ENCODE measurements at regions not wholly inside any gene's neighbourhood (a gene's known extent, or its start where the extent isn't known, plus 50 kb on each side); places are given as distances from the start of the nearest gene placed in this dataset.

DNA sequence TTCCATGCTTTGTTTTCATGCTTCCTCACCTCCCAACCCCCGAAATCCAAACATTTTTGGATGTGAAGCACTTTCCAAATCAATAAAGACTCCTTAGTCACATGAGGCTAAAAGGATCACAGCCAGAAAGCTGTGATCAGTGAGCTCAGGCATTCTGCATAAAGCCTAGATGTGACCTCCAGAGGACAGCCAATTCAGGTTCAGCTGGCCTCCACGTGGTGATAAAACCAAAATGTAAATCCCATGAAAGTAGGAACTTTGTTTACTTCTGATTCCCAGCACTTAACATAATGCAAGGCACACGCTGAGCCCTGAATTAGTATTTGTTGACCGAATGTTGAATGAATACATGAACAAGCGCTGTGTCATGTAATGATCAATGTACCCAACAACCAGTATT lies 249.5 kb upstream of the EOMES start:
- Histone ChIP-seq H3K9me3 (ENCODE audit: insufficient read depth, low read length, severe bottlenecking) (peaks cover 4% of the 10 kb centered on the region), H3K4me2 (ENCODE audit: insufficient read depth, low read length) (no peak overlapping the region), H4K20me1 (ENCODE audit: insufficient read depth, low read length) (no peaks in the 10 kb centered on the region), H3K36me3 (ENCODE audit: insufficient read depth, low read length) (no peaks in the 10 kb centered on the region), H2AFZ (ENCODE audit: low read depth, low read length) (no peak overlapping the region), H3K4me1 (ENCODE audit: insufficient read depth, low read length) (no peaks in the 10 kb centered on the region), H3K27me3 (ENCODE audit: insufficient read depth, low read length, poor library complexity) (no peaks in the 10 kb centered on the region), H3K9ac (ENCODE audit: low read depth, low read length) (no peak overlapping the region), H3K79me2 (ENCODE audit: insufficient read depth, low read length) (no peaks in the 10 kb centered on the region), H3K27ac (ENCODE audit: low read length) (no peak overlapping the region), H3K4me3 (ENCODE audit: low read depth in 1 of 2, low read length in 2 of 2) (no peak overlapping the region)
- TF ChIP-seq, protein P1, sequence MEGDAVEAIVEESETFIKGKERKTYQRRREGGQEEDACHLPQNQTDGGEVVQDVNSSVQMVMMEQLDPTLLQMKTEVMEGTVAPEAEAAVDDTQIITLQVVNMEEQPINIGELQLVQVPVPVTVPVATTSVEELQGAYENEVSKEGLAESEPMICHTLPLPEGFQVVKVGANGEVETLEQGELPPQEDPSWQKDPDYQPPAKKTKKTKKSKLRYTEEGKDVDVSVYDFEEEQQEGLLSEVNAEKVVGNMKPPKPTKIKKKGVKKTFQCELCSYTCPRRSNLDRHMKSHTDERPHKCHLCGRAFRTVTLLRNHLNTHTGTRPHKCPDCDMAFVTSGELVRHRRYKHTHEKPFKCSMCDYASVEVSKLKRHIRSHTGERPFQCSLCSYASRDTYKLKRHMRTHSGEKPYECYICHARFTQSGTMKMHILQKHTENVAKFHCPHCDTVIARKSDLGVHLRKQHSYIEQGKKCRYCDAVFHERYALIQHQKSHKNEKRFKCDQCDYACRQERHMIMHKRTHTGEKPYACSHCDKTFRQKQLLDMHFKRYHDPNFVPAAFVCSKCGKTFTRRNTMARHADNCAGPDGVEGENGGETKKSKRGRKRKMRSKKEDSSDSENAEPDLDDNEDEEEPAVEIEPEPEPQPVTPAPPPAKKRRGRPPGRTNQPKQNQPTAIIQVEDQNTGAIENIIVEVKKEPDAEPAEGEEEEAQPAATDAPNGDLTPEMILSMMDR (IDR thresholded peaks at IDR 0.05; ENCODE audit: borderline replicate concordance, extremely low read depth, low read length, poor library complexity, severe bottlenecking): no peak
- TF ChIP-seq EZH2 (IDR thresholded peaks at IDR 0.05; ENCODE audit: borderline replicate concordance, low read depth, low read length, severe bottlenecking): no peak
- ATAC-seq (ENCODE audit: insufficient read depth, low read depth) (no peak), DNase-seq (no peak)

DNA sequence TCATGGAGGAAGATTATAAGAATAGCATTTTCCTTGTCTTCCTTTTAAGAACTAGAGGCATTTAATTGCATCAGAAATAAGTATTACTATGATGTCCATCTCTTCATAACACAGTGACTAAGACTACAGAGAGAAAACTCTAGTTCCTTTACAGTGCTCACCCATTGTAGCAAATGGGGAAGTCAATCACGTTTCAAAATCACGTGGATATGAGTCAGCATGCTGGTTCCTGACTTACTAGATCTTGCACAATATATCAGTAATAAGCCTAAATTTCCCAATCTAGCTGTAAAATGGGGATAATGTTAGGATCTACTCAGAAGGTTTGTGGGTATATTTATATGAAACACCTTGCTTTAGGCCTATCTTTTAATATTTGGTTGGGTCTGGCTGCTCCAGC lies 254.8 kb upstream of the EOMES start:
- no peak for TF ChIP-seq EZH2 (IDR thresholded peaks at IDR 0.05; ENCODE audit: borderline replicate concordance, low read depth, low read length, severe bottlenecking)
- TF ChIP-seq, protein P1 (IDR thresholded peaks at IDR 0.05; ENCODE audit: borderline replicate concordance, extremely low read depth, low read length, poor library complexity, severe bottlenecking): no peak
- no peaks in the 10 kb centered on the region for H3K36me3 ChIP-seq (ENCODE audit: insufficient read depth, low read length)
- no peak overlapping the region for H2AFZ ChIP-seq (ENCODE audit: low read depth, low read length)
- ATAC-seq (ENCODE audit: insufficient read depth, low read depth): no peak
- H3K27me3 ChIP-seq (ENCODE audit: insufficient read depth, low read length, poor library complexity): no peaks in the 10 kb centered on the region
- no peak overlapping the region for H3K27ac ChIP-seq (ENCODE audit: low read length)
- no peaks in the 10 kb centered on the region for H3K4me1 ChIP-seq (ENCODE audit: insufficient read depth, low read length)
- no peaks in the 10 kb centered on the region for H4K20me1 ChIP-seq (ENCODE audit: insufficient read depth, low read length)
- H3K79me2 ChIP-seq (ENCODE audit: insufficient read depth, low read length): no peaks in the 10 kb centered on the region
- H3K9me3 ChIP-seq (ENCODE audit: insufficient read depth, low read length, severe bottlenecking): peaks cover 4% of the 10 kb centered on the region
- DNase-seq: no peak
- no peak overlapping the region for H3K4me3 ChIP-seq (ENCODE audit: low read depth in 1 of 2, low read length in 2 of 2)
- H3K9ac ChIP-seq (ENCODE audit: low read depth, low read length): no peak overlapping the region
- H3K4me2 ChIP-seq (ENCODE audit: insufficient read depth, low read length): no peak overlapping the region

DNA sequence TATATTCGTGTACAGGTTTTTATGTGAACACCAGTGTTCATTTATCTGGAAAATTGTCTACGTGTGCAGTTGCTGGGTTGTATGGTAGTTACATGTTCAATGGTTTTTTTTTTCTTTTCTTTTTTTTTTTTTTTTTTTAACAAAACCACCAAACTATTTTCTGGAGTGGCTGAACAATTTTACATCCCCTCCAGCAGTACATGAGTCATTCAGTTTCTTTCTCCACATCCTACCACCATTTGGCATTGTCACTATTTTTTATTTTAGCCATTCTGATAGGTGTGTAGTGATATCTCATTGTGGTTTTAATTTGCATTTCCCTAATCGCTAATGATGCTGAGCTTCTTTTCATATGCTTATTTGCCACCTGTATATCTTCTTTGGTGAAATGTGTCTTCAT lies 256.3 kb upstream of the EOMES start:
- Histone ChIP-seq H4K20me1 (ENCODE audit: insufficient read depth, low read length) (no peaks in the 10 kb centered on the region), H3K4me2 (ENCODE audit: insufficient read depth, low read length) (no peak overlapping the region), H3K79me2 (ENCODE audit: insufficient read depth, low read length) (no peaks in the 10 kb centered on the region), H3K4me3 (ENCODE audit: low read depth in 1 of 2, low read length in 2 of 2) (no peak overlapping the region), H2AFZ (ENCODE audit: low read depth, low read length) (no peak overlapping the region), H3K9ac (ENCODE audit: low read depth, low read length) (no peak overlapping the region), H3K27me3 (ENCODE audit: insufficient read depth, low read length, poor library complexity) (no peaks in the 10 kb centered on the region), H3K4me1 (ENCODE audit: insufficient read depth, low read length) (no peaks in the 10 kb centered on the region), H3K9me3 (ENCODE audit: insufficient read depth, low read length, severe bottlenecking) (peaks cover 4% of the 10 kb centered on the region), H3K27ac (ENCODE audit: low read length) (no peak overlapping the region), H3K36me3 (ENCODE audit: insufficient read depth, low read length) (no peaks in the 10 kb centered on the region)
- DNase-seq: no peak
- ATAC-seq (ENCODE audit: insufficient read depth, low read depth): no peak
- TF ChIP-seq, protein P1 (IDR thresholded peaks at IDR 0.05; ENCODE audit: borderline replicate concordance, extremely low read depth, low read length, poor library complexity, severe bottlenecking): no peak
- TF ChIP-seq EZH2 (IDR thresholded peaks at IDR 0.05; ENCODE audit: borderline replicate concordance, low read depth, low read length, severe bottlenecking): no peak

Measured in DND-41 (cell line).